ENCODE measurements at regions not wholly inside any gene's neighbourhood (a gene's known extent, or its start where the extent isn't known, plus 50 kb on each side); places are given as distances from the start of the nearest gene placed in this dataset.

DNA sequence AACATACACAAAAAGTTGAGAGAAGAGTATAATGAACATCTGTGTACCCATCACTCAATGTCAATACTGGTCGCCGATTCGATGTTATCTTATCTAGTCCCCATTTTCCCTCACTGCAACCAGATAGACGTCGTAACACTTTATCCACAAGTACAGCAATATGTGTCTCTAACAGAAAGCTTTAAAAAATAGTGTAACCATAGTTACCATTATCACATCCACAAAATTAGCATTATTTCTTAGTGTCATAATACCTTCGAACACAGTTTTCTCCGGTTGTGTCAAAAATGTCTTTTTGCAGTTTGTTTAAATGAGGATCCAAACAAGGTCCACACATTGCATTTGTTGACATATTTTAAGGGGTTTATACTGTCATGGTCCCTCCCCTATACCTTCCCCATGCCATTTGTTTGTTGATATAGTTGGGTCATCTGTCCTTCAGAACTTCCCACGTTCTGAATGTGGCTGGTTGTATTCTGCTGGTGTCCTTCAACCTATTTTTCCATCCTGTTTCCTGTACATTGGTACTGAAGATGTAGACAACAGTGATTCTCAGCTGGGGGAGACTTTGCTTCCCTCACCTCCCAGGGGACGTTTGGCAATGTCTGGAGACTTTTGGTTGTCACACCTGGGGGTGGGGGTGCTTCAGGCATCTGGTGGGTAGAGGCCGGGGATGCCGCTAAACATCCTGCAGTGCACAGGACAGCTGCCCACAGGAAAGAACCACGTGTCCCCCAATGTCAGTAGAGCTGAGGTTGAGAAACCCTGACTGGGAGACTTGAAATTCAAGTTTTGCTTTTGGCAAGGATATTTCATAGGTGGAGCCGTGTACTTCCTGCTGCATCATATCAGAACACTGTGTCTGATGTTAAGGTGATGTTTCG lies 72.7 kb upstream of the SPRED2 start:
- intact Hi-C loops (cut with DNase I; ENCODE audit: low total_unique reads), result no loop called here

DNA sequence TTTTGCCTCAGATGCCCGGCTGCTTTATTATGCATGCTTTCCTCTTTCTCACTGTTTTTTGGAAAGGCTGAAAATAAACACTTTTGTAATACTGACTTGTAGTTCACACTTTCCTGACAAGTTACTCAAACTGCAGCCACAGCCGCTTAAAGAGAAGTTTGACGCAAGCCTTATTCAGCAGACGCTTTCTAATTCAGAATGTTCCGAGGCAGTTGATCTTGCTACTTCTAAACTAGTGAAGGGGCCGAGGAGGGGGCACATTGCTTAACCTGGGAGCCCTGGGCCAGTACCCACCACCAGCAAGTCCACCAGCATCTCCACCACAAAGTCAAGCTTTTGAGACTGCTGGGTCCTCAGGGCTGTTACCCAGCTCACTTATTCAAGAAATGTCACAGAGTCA lies 71.8 kb upstream of the SPRED2 start:
- TF ChIP-seq POLR2A (IDR thresholded peaks at IDR 0.05) (no peak), CTCF (IDR thresholded peaks at IDR 0.05) (no peak)

More for the DNA sequence above, 72.7 kb upstream of the SPRED2 start:
- peaks cover 0 to 6% of the 10 kb centered on the region in 2 donors for H3K4me1 ChIP-seq
- no peak overlapping the region for H3K27ac ChIP-seq
- H3K27me3 ChIP-seq, result no peaks in the 10 kb centered on the region
- TF ChIP-seq POLR2A (IDR thresholded peaks at IDR 0.05) (no peak), CTCF (IDR thresholded peaks at IDR 0.05) (no peak)
- no peaks in the 10 kb centered on the region for H3K36me3 ChIP-seq
- no peaks in the 10 kb centered on the region for H3K9me3 ChIP-seq
- DNase-seq, result no peak
- H3K4me3 ChIP-seq, result no peak overlapping the region

GRCh38 chr2:65503746-65504145 lies 71.3 kb upstream of the SPRED2 start:
- H3K9me3 ChIP-seq, result no peaks in the 10 kb centered on the region
- no peak for DNase-seq
- intact Hi-C loops (cut with DNase I; ENCODE audit: low total_unique reads), result no loop called here

More for the DNA sequence above, 71.8 kb upstream of the SPRED2 start:
- Histone ChIP-seq H3K4me3 (no peak overlapping the region), H3K36me3 (no peaks in the 10 kb centered on the region), H3K9me3 (no peaks in the 10 kb centered on the region), H3K27ac (no peak overlapping the region), H3K4me1 (peaks cover 0 to 6% of the 10 kb centered on the region in 2 donors), H3K27me3 (no peaks in the 10 kb centered on the region)
- no peak for DNase-seq
- intact Hi-C loops (cut with DNase I; ENCODE audit: low total_unique reads), result no loop called here

DNA sequence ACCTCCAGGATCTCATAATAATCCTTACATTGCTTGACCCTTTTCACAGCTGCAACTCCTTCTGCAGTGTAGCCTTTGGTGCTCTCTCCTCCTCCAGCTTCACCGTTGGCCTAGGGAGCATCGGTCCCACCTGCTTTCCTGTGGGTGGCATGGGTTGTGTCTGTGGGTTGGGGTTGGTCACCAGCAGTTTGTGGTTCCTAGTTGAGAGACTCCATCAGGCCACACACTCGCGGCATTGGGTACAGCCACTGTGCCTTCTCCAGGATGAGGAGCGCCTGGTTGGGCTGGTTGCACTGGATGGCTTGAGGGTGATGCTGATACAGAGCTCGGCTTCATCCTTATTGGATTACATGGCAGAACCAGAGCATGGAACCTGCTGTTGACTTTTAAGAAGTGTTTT lies 69.4 kb upstream of the SPRED2 start:
- Histone ChIP-seq H3K4me1 (peaks cover 0 to 6% of the 10 kb centered on the region in 2 donors), H3K27ac (no peak overlapping the region), H3K4me3 (no peak overlapping the region), H3K36me3 (no peaks in the 10 kb centered on the region), H3K27me3 (no peaks in the 10 kb centered on the region), H3K9me3 (no peaks in the 10 kb centered on the region)
- no peak for TF ChIP-seq CTCF (IDR thresholded peaks at IDR 0.05)
- TF ChIP-seq POLR2A (IDR thresholded peaks at IDR 0.05), result no peak
- DNase-seq, result no peak
- intact Hi-C loops (cut with DNase I; ENCODE audit: low total_unique reads), result no loop called here

More at GRCh38 chr2:65503746-65504145, 71.3 kb upstream of the SPRED2 start:
- Histone ChIP-seq H3K4me1 (peaks cover 0 to 6% of the 10 kb centered on the region in 2 donors), H3K27me3 (no peaks in the 10 kb centered on the region), H3K36me3 (no peaks in the 10 kb centered on the region), H3K4me3 (no peak overlapping the region), H3K27ac (no peak overlapping the region)
- TF ChIP-seq CTCF (IDR thresholded peaks at IDR 0.05) (no peak), POLR2A (IDR thresholded peaks at IDR 0.05) (no peak)

GRCh38 chr2:65501074-65501473 lies 68.7 kb upstream of the SPRED2 start:
- peaks cover 0 to 6% of the 10 kb centered on the region in 2 donors for H3K4me1 ChIP-seq
- intact Hi-C loops (cut with DNase I; ENCODE audit: low total_unique reads), result no loop called here
- no peak for DNase-seq
- H3K27ac ChIP-seq, result no peak overlapping the region
- H3K36me3 ChIP-seq, result no peaks in the 10 kb centered on the region
- H3K9me3 ChIP-seq, result no peaks in the 10 kb centered on the region
- no peak overlapping the region for H3K4me3 ChIP-seq
- no peak for TF ChIP-seq CTCF (IDR thresholded peaks at IDR 0.05)
- no peak for TF ChIP-seq POLR2A (IDR thresholded peaks at IDR 0.05)
- no peaks in the 10 kb centered on the region for H3K27me3 ChIP-seq
